Left ventricle myocardium inferior (tissue), 1 donor: ENCODE measurements at regions not wholly inside any gene's neighbourhood (a gene's known extent, or its start where the extent isn't known, plus 50 kb on each side); places are given as distances from the start of the nearest gene placed in this dataset.

Source experiments
- DNase-seq: peaks from one replicate; pipeline ENCODE4 v3.0.0-alpha.2; 2020
- H3K27ac ChIP-seq: fragments of 200-600 bp; replicated peaks from 2 replicates; pipeline ENCODE4 v1.8.0; 2021
- H3K27me3 ChIP-seq: fragments of 200-600 bp; 2 replicates; pipeline ENCODE4 v1.8.0; 2021; ENCODE audit warnings: low read depth
- H3K36me3 ChIP-seq: fragments of 200-600 bp; 2 replicates; pipeline ENCODE4 v1.8.0; 2021
- H3K4me1 ChIP-seq: fragments of 200-600 bp; 2 replicates; pipeline ENCODE4 v1.8.0; 2021
- H3K4me3 ChIP-seq: fragments of 200-600 bp; 2 replicates; pipeline ENCODE4 v1.8.0; 2021; ENCODE audit warnings: mild to moderate bottlenecking, moderate library complexity
- H3K9me3 ChIP-seq: fragments of 200-600 bp; replicated peaks from 2 replicates; pipeline ENCODE4 v1.8.0; 2021
- CTCF ChIP-seq: fragments of 200-600 bp; IDR thresholded peaks from 2 replicates; pipeline ENCODE4 v1.8.0; 2021; ENCODE audit warnings: antibody characterized with exemption, mild to moderate bottlenecking, borderline replicate concordance
- intact Hi-C: fragments of 100-400 bp; cut with micrococcal nuclease; formaldehyde crosslinking; loops from one replicate; pipeline ENCODE4 v1.11.0; 2022
- donor health status: DM: no; HTN: yes; CAD: no; lungs with severe emphysema.

GRCh38 chr2:235232449-235233433 is 261.1 kb upstream of the AGAP1 start:
- no peak for DNase-seq
- Histone ChIP-seq H3K4me3 (no peak overlapping the region), H3K27me3 (peaks cover 41% of the 10 kb centered on the region), H3K4me1 (peaks cover 7% of the 10 kb centered on the region), H3K9me3 (no peaks in the 10 kb centered on the region), H3K36me3 (no peaks in the 10 kb centered on the region), H3K27ac (no peak overlapping the region)
- intact Hi-C loops: no loop called here
- no peak for TF ChIP-seq CTCF

- Histone ChIP-seq H3K27me3 (peaks cover 21% of the 10 kb centered on the region), H3K4me3 (no peak overlapping the region), H3K27ac (no peak overlapping the region), H3K9me3 (no peaks in the 10 kb centered on the region), H3K4me1 (peaks cover 11% of the 10 kb centered on the region), H3K36me3 (no peaks in the 10 kb centered on the region)
- intact Hi-C loops: no loop called here
- no peak for DNase-seq
- TF ChIP-seq CTCF: no peak
Observed at GRCh38 chr2:235234736-235235135, 259.1 kb upstream of the AGAP1 start.

GRCh38 chr2:235235977-235236767 is 257.7 kb upstream of the AGAP1 start:
- no peak overlapping the region for H3K27ac ChIP-seq
- H3K4me3 ChIP-seq: no peak overlapping the region
- H3K9me3 ChIP-seq: no peaks in the 10 kb centered on the region

GRCh38 chr2:235238537-235238936 is 255.3 kb upstream of the AGAP1 start:
- Histone ChIP-seq H3K9me3 (no peaks in the 10 kb centered on the region), H3K27me3 (peaks cover 18% of the 10 kb centered on the region), H3K27ac (no peak overlapping the region), H3K4me1 (peaks cover 4% of the 10 kb centered on the region), H3K36me3 (no peaks in the 10 kb centered on the region), H3K4me3 (no peak overlapping the region)
- intact Hi-C loops: no loop called here
- TF ChIP-seq CTCF: no peak
- peak; percentile 74 for DNase-seq

More at GRCh38 chr2:235235977-235236767, 257.7 kb upstream of the AGAP1 start:
- Histone ChIP-seq H3K36me3 (no peaks in the 10 kb centered on the region), H3K27me3 (peaks cover 9% of the 10 kb centered on the region), H3K4me1 (peaks cover 11% of the 10 kb centered on the region)
- intact Hi-C loops: no loop called here
- TF ChIP-seq CTCF: no peak
- DNase-seq: no peak

GRCh38 chr2:235240574-235240973 is 253.3 kb upstream of the AGAP1 start:
- Histone ChIP-seq H3K27me3 (peaks cover 31% of the 10 kb centered on the region), H3K9me3 (no peaks in the 10 kb centered on the region), H3K4me1 (peaks cover 4% of the 10 kb centered on the region), H3K4me3 (no peak overlapping the region), H3K36me3 (no peaks in the 10 kb centered on the region), H3K27ac (no peak overlapping the region)
- DNase-seq: no peak
- TF ChIP-seq CTCF: no peak
- intact Hi-C loops: no loop called here
